ENCODE measurements at regions not wholly inside any gene's neighbourhood (a gene's known extent, or its start where the extent isn't known, plus 50 kb on each side); places are given as distances from the start of the nearest gene placed in this dataset.
"Not testable (repeated sequence)": the region's sequence is repeated elsewhere in the genome, so short reads cannot be mapped to it uniquely, and the experiment has no call there.

- no peak for DNase-seq
Measured at GRCh38 chr16:66204756-66205155, 161.7 kb upstream of the CDH5 start.

DNA sequence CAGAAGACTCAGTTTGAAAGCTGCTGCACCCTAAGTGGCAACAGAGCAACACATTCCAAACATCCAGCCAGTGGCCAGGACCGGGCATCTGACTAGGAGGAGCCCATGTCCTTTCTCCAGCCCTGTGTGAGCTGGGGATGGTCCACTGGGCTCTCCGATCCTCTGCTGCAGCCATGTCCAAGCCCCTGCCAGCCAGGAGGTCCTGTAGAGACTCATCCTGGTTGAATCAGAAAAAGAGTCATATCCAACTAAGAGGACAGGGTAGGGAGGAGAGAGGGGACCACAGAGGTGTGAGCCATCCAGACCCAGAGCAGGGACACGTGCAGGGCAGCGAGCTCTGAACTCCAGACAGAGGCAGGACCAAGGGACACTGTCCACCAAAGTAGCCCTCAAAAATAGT lies 163.0 kb upstream of the CDH5 start:
- no peak for DNase-seq

- DNase-seq: no peak
Measured at GRCh38 chr16:66199189-66199588, 167.3 kb upstream of the CDH5 start.

- no peak for DNase-seq
Measured at GRCh38 chr16:66198641-66199040, 167.8 kb upstream of the CDH5 start.

DNA sequence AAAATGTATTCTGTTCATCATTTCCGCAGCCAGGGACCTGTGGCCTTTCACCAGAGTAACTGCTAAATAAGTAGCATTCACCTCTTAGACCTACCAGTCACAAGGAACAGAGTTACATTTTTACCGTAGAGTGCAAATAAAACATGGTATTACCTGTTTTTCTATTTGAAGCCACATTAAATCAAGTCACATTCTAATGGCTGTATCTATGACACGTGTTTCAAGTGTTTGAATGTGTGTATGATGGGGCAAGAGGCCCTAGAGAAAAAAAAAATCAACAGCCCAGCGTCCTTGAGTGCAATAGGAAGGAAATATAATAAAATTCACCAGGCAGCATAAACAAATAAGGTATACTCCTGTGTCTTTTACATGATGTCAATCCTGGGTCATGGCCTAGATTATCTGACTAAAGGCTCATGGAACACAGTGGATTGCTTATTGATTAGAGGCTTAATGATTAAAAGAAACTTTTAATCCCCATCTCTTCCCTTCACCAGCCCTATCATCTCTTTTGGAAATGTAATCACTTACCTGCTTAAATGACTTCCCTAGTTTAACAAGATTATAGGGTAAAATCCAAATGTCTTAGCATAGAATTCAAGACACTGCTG lies 168.7 kb upstream of the CDH5 start:
- no peak for DNase-seq

GRCh38 chr16:66196770-66197169 lies 169.7 kb upstream of the CDH5 start:
- DNase-seq: no peak

- DNase-seq: no peak
Measured at GRCh38 chr16:66194866-66195265, 171.6 kb upstream of the CDH5 start.

DNA sequence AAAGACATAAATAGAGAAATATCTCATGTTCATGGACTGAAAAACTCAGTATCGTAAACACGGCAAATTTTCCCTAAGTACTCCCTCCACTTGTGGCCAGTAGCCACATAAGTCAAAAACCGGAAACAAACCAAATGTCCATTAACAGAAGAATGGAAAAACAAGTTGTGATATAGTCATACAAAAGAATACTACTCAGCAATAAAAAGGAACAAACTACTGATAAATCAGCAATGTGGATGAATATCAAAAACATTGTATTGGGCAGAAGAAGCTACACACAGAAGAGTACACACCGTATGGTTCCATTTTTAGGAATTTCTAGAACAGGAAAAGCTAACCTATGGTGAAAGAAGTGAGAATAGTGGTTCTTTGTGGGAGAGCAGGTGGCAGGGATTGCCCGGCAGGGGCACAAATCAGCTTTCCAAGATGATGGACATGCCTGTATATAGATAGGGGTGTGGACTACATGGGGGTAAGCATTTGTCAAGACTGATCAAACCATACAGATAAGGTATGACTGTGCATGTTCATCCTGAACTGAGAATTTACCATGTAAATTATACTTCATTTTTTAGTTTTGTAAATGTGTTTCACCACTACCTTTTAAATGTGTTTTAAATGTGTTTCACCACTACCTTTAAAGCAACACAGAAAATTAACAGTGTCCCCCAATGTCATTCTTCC lies 172.8 kb upstream of the CDH5 start:
- DNase-seq: no peak

DNA sequence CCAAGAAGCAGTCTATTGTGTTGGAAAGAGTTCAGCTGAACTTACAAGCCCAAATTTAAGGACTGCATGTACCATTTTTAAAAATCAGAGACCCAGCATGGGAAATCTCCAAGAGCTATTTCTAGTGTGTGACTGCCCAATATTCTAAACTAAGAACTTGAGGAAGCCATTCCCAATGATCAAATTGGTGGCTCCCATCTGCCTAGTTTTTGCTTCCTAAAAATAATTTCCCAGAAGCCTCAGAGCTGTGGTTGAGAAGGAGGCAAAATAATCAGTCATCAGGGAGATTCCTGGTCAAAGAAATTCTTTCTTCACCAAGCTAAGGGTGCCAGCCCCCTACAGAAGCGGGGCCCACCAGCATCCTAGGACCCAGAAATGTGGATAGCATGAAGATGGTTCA lies 176.1 kb upstream of the CDH5 start:
- DNase-seq: no peak

DNA sequence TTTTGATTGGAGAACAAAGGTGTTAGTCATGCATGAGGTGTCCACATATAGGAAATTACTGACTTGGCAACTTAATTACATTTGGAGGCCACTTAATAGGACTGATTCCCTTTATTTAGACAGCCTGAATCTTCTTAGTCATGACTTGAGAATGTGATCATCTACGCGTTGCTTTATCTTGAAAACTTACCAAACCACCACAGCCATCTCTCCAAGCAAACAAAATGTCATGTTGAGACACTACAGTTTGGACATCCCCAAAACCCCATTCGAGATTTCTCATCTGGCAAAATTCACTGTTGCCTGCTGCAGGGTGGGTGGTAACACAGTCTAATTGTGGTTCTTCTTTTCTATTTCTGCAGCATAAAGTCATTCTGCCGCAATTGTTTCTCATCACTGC lies 176.5 kb upstream of the CDH5 start:
- DNase-seq: peak; percentile 18

DNA sequence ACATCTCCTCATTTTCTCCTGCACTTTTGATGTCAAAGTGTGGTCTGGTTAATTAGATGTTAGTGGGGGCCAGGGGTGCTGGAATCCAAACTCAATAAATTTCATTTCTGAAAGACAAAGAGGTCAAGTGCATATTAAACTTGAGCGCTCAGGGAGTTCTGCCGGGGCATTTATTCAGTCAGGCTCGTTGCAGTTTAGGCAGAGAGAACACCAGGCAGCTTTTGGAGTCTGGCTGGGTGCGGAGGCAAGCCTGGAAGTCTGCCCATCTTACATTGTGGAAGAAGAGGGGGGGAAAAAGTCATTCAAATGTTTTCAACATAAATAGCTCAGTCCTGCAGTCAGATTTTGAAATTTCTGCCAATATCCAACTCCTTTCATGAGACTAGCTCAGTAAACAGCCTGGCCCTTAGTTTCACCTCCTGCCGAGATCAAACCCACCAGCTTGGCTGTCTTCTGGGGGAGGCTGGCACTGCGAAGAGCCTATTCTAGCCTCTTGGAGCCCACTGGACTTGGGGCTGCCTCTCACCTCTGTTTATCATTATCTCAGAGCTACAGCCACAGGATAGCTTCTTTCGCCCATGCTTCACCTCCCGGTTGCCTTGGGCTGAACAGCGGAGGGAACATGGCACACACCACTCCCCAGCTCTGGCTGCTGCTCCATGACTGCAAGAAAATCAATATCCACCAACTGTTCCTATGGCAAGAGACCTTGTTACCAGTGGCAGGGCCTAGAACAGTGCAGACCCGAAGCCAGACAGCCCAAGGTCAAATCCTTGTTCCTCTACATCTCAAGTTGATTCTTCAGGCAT lies 177.4 kb upstream of the CDH5 start:
- DNase-seq: no peak

DNA sequence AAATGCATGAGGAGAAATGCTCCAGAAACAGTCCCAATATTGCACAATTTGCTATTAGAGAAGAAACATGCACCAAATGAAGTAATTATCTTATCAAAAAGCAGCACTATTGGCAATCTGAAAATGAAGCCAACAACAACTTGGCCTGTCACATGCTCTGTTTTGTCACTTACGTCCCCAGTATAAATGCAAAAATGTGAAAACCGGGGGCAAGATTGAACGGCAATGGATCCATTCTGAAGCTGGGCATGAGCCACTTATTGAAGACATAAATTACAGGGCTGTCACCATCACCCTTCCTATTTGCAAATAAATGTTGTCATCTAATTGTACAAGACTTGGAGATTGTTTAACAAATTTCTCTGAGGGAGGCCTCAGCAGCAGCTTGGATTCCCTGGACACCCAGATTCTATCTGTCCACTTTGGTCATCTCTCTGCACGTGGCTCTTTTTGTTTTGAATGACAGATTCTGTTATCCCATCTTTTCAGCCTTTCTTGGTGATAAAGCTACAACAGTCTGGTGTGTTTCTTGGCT lies 180.2 kb upstream of the CDH5 start:
- DNase-seq: no peak

DNA sequence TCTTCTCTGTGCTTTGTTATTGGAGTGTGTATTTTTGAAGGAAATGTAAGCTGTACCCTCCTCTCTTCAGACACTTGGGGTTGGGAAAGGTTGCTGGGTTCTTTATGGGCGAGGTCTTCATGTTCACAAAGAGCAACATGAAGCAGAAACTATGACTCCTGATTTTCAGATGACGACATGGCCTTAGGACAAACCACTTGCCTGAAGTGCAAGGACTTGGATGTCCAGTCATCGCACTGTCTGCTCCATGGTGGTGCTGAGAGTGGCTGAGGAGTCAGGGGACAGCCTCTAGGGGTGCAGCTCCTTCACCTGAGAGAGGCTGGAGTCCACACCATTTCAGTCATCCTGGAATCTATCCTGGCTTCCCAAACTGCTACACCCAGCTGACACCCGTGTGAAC lies 183.9 kb upstream of the CDH5 start:
- no peak for DNase-seq

DNA sequence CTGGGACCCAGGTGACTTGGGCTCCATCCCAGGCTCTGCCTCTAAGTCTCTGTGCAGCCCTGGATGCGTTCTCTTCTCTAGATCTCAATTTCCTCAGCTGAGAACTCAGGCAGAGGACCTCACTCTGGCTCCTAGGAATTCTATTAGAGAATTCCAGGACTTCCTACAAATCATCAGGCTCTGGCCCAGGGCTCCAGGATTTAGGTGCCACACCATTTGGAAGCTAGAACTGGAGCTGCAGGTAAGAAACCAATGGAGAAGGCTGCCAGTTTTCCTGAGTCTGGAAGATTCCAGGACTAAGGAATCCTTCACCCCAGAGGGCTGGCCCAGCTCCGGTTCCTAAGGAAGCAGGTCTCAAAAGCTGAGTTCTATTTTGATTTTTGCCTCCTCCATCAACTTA lies 189.8 kb upstream of the CDH5 start:
- no peak for DNase-seq

DNA sequence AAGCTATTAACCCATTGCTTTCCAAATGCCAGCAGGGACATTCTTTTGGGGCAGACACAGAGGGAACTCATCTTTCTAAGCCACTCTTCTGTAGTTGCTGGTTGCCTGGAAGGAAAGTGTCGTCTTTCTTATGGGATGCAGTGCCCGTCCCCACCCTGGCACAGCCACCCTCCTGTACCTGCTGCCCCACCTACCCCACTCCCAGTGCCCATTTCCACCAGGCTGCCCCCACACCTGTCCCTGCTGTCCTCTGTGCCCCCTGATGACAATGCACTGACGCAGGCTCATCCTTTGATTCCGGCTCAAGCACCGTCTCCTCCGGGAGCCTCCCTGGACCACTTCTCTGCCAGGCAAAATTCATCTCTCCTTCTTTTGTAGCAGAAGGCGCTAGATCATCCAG lies 190.4 kb upstream of the CDH5 start:
- no peak for DNase-seq

GRCh38 chr16:66175636-66176035 lies 190.9 kb upstream of the CDH5 start:
- DNase-seq: no peak

GRCh38 chr16:66175058-66175457 lies 191.4 kb upstream of the CDH5 start:
- no peak for DNase-seq

- not testable (repeated sequence) for DNase-seq
Measured at GRCh38 chr16:66173796-66174195, 192.7 kb upstream of the CDH5 start.

DNA sequence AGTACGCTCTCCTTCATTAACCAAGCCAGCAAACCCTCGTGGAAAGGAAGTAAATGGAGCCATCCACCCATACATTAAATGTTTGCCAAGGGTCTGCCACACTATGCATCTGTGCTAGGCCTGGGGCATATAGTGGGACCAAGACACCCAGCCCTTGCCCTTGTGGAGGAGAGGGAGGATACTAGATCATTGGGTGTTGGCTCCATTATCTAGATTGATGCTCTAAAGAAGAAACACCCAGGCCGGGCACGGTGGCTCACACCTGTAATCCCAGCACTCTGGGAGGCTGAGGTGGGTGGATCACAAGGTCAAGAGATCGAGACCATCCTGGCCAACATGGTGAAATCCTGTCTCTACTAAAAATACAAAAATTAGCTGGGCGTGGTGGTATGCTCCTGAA lies 193.3 kb upstream of the CDH5 start:
- not testable (repeated sequence) for DNase-seq

DNA sequence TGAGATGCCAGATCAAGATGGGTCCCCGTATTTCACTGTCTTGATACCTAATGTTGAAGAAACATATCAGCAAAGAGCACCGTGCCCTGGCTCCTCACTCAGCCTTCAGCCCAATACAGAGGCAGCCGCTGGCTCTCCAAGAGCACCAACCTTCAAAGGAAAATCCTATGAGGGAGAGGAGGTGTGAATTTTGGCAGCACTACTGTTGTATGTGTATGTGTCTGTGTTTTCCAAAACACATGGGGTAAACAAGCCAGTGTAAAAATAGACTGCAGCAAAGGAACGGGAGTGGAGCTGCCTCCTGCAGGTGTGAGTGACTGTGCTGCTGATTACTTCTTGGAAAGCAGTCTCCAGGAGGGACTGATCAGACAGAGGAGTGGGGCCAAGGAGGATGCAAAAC lies 194.0 kb upstream of the CDH5 start:
- DNase-seq: no peak

- DNase-seq: no peak
Measured at GRCh38 chr16:66171578-66171977, 194.9 kb upstream of the CDH5 start.

- DNase-seq: no peak
Measured at GRCh38 chr16:66170989-66171388, 195.5 kb upstream of the CDH5 start.

GRCh38 chr16:66169817-66170216 lies 196.7 kb upstream of the CDH5 start:
- no peak for DNase-seq

- no peak for DNase-seq
Measured at GRCh38 chr16:66168777-66169176, 197.7 kb upstream of the CDH5 start.

All from T1000 (cell line).